Spleen (tissue), 7 donors: ENCODE measurements at regions not wholly inside any gene's neighbourhood (a gene's known extent, or its start where the extent isn't known, plus 50 kb on each side); places are given as distances from the start of the nearest gene placed in this dataset.

Source experiments
- CTCF ChIP-seq, 11 experiments: fragments of 200-600 bp in 7 of 11; fragments of 450-650 bp in 4 of 11; sonication (generic) in 4 of 11; IDR thresholded peaks in 8 of 11; conservative IDR thresholded peaks in 3 of 11; 1 replicate in 7 of 11; 2 replicates in 4 of 11; pipeline versions ENCODE4 v1.4.0 to v1.8.0; 2016 to 2021; ENCODE audit warnings: antibody characterized with exemption in 11 of 11, inconsistent platforms in 4 of 11, mild to moderate bottlenecking in 1 of 11
- POLR2A ChIP-seq, 3 donors: fragments of 450-650 bp; IDR thresholded peaks; one replicate each; pipeline ENCODE4 v1.5.1; 2017; ENCODE audit warnings: antibody characterized with exemption in 3 of 3, mild to moderate bottlenecking in 1 of 3
- POLR2AphosphoS5 ChIP-seq, 3 donors: sonication (generic); formaldehyde crosslinking; IDR thresholded peaks; one replicate each; pipeline ENCODE4 v1.5.1; 2017; ENCODE audit warnings: antibody characterized with exemption in 3 of 3
- donor health status: DM: no; HTN: no; CAD: no; lungs with moderate emphysema.
- donor health status: DM: no; HTN: no; CAD: no.
- donor health status: DM: no; HTN: no; CAD: no.

- TF ChIP-seq POLR2AphosphoS5 (IDR thresholded peaks at IDR 0.05) = no peak
- no peak for TF ChIP-seq POLR2A (IDR thresholded peaks at IDR 0.05)
- no peak for TF ChIP-seq CTCF (IDR thresholded peaks at IDR 0.05 in 8 of 11, conservative IDR thresholded peaks at IDR 0.05 in 3 of 11)
Observed at GRCh38 chr6:90403489-90404381, 107.1 kb upstream of the BACH2 start.
